ENCODE measurements at regions not wholly inside any gene's neighbourhood (a gene's known extent, or its start where the extent isn't known, plus 50 kb on each side); places are given as distances from the start of the nearest gene placed in this dataset.

DNA sequence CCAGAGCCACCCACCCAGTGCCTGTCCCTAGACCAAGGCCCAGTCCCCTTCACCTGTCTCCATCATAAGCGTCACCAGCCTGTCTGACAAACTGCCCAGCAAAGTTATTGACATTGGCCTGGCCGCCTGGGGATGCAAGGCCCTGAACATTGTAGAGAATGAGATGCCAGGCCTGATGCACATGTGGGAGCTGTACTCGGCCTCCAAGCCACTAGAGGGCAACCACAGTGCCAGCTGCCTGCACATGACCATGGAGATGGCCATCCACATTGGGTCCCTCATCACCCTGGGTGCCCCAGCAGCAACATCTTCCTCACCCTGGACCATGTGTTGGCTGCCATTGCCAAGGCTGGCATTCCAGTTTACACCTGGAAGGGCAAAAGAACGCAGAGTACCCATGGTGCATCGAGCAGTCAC, 63.7 kb upstream of the ANTXRL start (continued):
- TF ChIP-seq, protein P1, sequence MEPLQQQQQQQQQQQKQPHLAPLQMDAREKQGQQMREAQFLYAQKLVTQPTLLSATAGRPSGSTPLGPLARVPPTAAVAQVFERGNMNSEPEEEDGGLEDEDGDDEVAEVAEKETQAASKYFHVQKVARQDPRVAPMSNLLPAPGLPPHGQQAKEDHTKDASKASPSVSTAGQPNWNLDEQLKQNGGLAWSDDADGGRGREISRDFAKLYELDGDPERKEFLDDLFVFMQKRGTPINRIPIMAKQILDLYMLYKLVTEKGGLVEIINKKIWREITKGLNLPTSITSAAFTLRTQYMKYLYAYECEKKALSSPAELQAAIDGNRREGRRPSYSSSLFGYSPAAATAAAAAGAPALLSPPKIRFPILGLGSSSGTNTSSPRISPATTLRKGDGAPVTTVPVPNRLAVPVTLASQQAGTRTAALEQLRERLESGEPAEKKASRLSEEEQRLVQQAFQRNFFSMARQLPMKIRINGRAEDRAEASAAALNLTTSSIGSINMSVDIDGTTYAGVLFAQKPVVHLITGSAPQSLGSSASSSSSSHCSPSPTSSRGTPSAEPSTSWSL (CRISPR knock-in tag; IDR thresholded peaks at IDR 0.05; ENCODE audit: borderline replicate concordance) = no peak
- TF ChIP-seq CTCFL (IDR thresholded peaks at IDR 0.05; ENCODE audit: borderline replicate concordance, insufficient read depth, low read depth, low read length, poor library complexity, severe bottlenecking) (peak; percentile 78), KLF1 (tag; IDR thresholded peaks at IDR 0.05) (no peak), HDAC2 (IDR thresholded peaks at IDR 0.05) (no peak), MED1 (CRISPR knock-in tag; IDR thresholded peaks at IDR 0.05; ENCODE audit: borderline replicate concordance) (no peak), POLR2AphosphoS2 (IDR thresholded peaks at IDR 0.05; ENCODE audit: low read length) (no peak), ETS2 (tag; IDR thresholded peaks at IDR 0.05; ENCODE audit: borderline replicate concordance, poor library complexity, severe bottlenecking) (peak; percentile 33), GTF2A2 (tag; IDR thresholded peaks at IDR 0.05) (no peak)
- TF ChIP-seq, protein P2, sequence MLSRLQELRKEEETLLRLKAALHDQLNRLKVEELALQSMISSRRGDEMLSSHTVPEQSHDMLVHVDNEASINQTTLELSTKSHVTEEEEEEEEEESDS (CRISPR knock-in tag; IDR thresholded peaks at IDR 0.05) = no peak
- TF ChIP-seq, protein P3, sequence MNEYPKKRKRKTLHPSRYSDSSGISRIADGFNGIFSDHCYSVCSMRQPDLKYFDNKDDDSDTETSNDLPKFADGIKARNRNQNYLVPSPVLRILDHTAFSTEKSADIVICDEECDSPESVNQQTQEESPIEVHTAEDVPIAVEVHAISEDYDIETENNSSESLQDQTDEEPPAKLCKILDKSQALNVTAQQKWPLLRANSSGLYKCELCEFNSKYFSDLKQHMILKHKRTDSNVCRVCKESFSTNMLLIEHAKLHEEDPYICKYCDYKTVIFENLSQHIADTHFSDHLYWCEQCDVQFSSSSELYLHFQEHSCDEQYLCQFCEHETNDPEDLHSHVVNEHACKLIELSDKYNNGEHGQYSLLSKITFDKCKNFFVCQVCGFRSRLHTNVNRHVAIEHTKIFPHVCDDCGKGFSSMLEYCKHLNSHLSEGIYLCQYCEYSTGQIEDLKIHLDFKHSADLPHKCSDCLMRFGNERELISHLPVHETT (CRISPR knock-in tag; conservative IDR thresholded peaks at IDR 0.05 in 1 of 2, IDR thresholded peaks at IDR 0.05 in 1 of 2) = no peak

Measured in K562 (cell line).